IMR-90 (cell line): ENCODE measurements at regions not wholly inside any gene's neighbourhood (a gene's known extent, or its start where the extent isn't known, plus 50 kb on each side); places are given as distances from the start of the nearest gene placed in this dataset.

Experiments used
- BHLHE40 ChIP-seq: fragments of 150-350 bp; IDR thresholded peaks from 2 replicates; pipeline ENCODE4 v1.6.1; 2016; ENCODE audit warnings: mild to moderate bottlenecking, low read depth, low read length
- CTCF ChIP-seq: conservative IDR thresholded peaks from 2 replicates; pipeline ENCODE4 v1.5.1; 2012; ENCODE audit warnings: mild to moderate bottlenecking, low read depth, low read length, improper control_type of control experiment
- ELK1 ChIP-seq: fragments of 150-350 bp; IDR thresholded peaks from 2 replicates; pipeline ENCODE4 v1.6.1; 2016; ENCODE audit warnings: low read depth, mild to moderate bottlenecking, low read length, moderate library complexity, borderline replicate concordance
- POLR2A ChIP-seq: IDR thresholded peaks from 2 replicates; pipeline ENCODE4 v1.6.1; 2012; ENCODE audit warnings: mild to moderate bottlenecking, low read depth, low read length
- RAD21 ChIP-seq: IDR thresholded peaks from 2 replicates; pipeline ENCODE4 v1.6.1; 2012; ENCODE audit warnings: low read length, improper control_type of control experiment
- RFX5 ChIP-seq: IDR thresholded peaks from 2 replicates; pipeline ENCODE4 v1.8.0; 2012; ENCODE audit warnings: low read depth, mild to moderate bottlenecking, low read length, moderate library complexity

GRCh38 chr4:163736876-163737275 is 242.4 kb downstream of the TMA16 start:
- TF ChIP-seq CTCF (no peak), ELK1 (no peak), POLR2A (no peak), RFX5 (no peak), BHLHE40 (no peak), RAD21 (no peak)
